ENCODE measurements at regions not wholly inside any gene's neighbourhood (a gene's known extent, or its start where the extent isn't known, plus 50 kb on each side); places are given as distances from the start of the nearest gene placed in this dataset.
"Not testable (repeated sequence)": the region's sequence is repeated elsewhere in the genome, so short reads cannot be mapped to it uniquely, and the experiment has no call there.

DNA sequence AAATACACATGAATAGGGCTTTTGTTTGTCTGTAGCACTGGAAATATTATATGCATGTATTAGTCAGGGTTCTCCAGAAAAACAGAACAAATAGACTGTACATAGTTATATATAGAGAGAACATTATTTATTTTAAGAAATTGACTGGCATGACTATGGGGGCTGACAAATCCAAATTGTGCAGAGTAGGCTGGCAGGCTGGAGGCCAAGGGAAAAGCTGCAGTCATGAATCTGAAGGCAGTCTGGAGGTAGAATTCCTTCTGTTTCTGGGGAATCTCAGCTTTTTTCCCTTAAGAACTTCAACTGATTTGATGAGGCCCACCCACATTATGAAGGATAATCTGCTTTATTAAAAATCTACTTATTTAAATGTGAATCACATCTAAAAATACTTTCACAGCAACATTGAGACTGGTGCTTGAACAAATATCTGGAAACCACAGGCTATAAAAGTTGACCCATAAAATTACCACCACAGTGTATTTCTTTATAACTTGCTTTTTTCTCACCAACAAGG lies 344.2 kb upstream of the KIAA1217 start:
- no peaks in the 10 kb centered on the region for H4K20me1 ChIP-seq (ENCODE audit: control insufficient read depth, extremely low read depth, insufficient read depth, low read length)
- no peak for TF ChIP-seq CTCF (conservative IDR thresholded peaks at IDR 0.05 in 1 of 2, IDR thresholded peaks at IDR 0.05 in 1 of 2; ENCODE audit: low read depth in 1 of 2, low read length in 2 of 2)
- no peak overlapping the region for H2AFZ ChIP-seq (ENCODE audit: low read length)
- H3K9me3 ChIP-seq (ENCODE audit: control insufficient read depth, insufficient read depth, low read depth, low read length), result no peaks in the 10 kb centered on the region
- H3K27me3 ChIP-seq (ENCODE audit: control insufficient read depth, insufficient read depth, low read length), result no peaks in the 10 kb centered on the region
- no peak overlapping the region for H3K4me2 ChIP-seq (ENCODE audit: extremely low read depth, insufficient read depth, low read length)
- DNase-seq (ENCODE audit: low read depth in 2 of 2), result no peak
- H3K9ac ChIP-seq (ENCODE audit: insufficient read depth, low read length), result no peak overlapping the region
- no peak overlapping the region for H3K4me3 ChIP-seq (replicated peaks in 1 of 4; ENCODE audit: control extremely low read depth in 1 of 4, insufficient read depth in 1 of 4, low read depth in 3 of 4, low read length in 4 of 4)
- H3K27ac ChIP-seq (ENCODE audit: insufficient read depth, low read length), result no peak overlapping the region
- no peaks in the 10 kb centered on the region for H3K4me1 ChIP-seq (ENCODE audit: control insufficient read depth, extremely low read depth, insufficient read depth, low read length)
- H3K79me2 ChIP-seq (ENCODE audit: control insufficient read depth, insufficient read depth, low read length), result no peaks in the 10 kb centered on the region
- no peaks in the 10 kb centered on the region for H3K36me3 ChIP-seq (ENCODE audit: control insufficient read depth, insufficient read depth, low read length)

- H3K9ac ChIP-seq (ENCODE audit: insufficient read depth, low read length); H4K20me1 ChIP-seq (ENCODE audit: control insufficient read depth, extremely low read depth, insufficient read depth, low read length); H3K4me2 ChIP-seq (ENCODE audit: extremely low read depth, insufficient read depth, low read length); H2AFZ ChIP-seq (ENCODE audit: low read length); H3K27me3 ChIP-seq (ENCODE audit: control insufficient read depth, insufficient read depth, low read length); H3K4me1 ChIP-seq (ENCODE audit: control insufficient read depth, extremely low read depth, insufficient read depth, low read length); H3K9me3 ChIP-seq (ENCODE audit: control insufficient read depth, insufficient read depth, low read depth, low read length); H3K36me3 ChIP-seq (ENCODE audit: control insufficient read depth, insufficient read depth, low read length); H3K79me2 ChIP-seq (ENCODE audit: control insufficient read depth, insufficient read depth, low read length); DNase-seq (ENCODE audit: low read depth in 2 of 2); H3K4me3 ChIP-seq (replicated peaks in 1 of 4; ENCODE audit: control extremely low read depth in 1 of 4, insufficient read depth in 1 of 4, low read depth in 3 of 4, low read length in 4 of 4); H3K27ac ChIP-seq (ENCODE audit: insufficient read depth, low read length): not testable (repeated sequence)
Measured at GRCh38 chr10:23866985-23867384, 342.0 kb upstream of the KIAA1217 start.

DNA sequence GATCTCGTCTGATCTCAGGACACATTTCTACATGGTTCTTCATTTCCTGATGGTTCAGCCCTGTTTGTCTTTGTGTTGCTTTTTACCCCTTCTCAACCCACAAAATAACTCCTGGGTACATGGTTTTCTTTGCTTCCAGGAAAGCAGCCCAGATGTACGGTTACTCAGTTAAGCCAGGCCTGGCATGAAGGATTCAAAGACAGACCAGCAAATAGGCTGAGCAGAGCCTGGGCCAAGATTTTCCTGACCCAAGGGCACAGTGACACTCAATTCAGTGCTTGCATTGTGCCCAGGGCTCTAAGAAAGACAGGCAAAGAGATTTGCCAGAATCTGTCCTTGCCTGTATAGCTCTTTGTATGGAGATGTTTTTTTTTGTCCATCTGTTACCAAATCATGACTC lies 340.8 kb upstream of the KIAA1217 start:
- Histone ChIP-seq H3K27ac (ENCODE audit: insufficient read depth, low read length) (no peak overlapping the region), H2AFZ (ENCODE audit: low read length) (no peak overlapping the region), H3K9ac (ENCODE audit: insufficient read depth, low read length) (no peak overlapping the region), H4K20me1 (ENCODE audit: control insufficient read depth, extremely low read depth, insufficient read depth, low read length) (no peaks in the 10 kb centered on the region), H3K4me3 (replicated peaks in 1 of 4; ENCODE audit: control extremely low read depth in 1 of 4, insufficient read depth in 1 of 4, low read depth in 3 of 4, low read length in 4 of 4) (no peak overlapping the region), H3K36me3 (ENCODE audit: control insufficient read depth, insufficient read depth, low read length) (no peaks in the 10 kb centered on the region), H3K79me2 (ENCODE audit: control insufficient read depth, insufficient read depth, low read length) (no peaks in the 10 kb centered on the region), H3K4me2 (ENCODE audit: extremely low read depth, insufficient read depth, low read length) (no peak overlapping the region), H3K4me1 (ENCODE audit: control insufficient read depth, extremely low read depth, insufficient read depth, low read length) (no peaks in the 10 kb centered on the region), H3K27me3 (ENCODE audit: control insufficient read depth, insufficient read depth, low read length) (no peaks in the 10 kb centered on the region), H3K9me3 (ENCODE audit: control insufficient read depth, insufficient read depth, low read depth, low read length) (no peaks in the 10 kb centered on the region)
- TF ChIP-seq EZH2 (IDR thresholded peaks at IDR 0.05; ENCODE audit: low read length, missing control alignments) (no peak), CTCF (conservative IDR thresholded peaks at IDR 0.05 in 1 of 2, IDR thresholded peaks at IDR 0.05 in 1 of 2; ENCODE audit: low read depth in 1 of 2, low read length in 2 of 2) (no peak)
- DNase-seq (ENCODE audit: low read depth in 2 of 2), result no peak
